ENCODE measurements at regions not wholly inside any gene's neighbourhood (a gene's known extent, or its start where the extent isn't known, plus 50 kb on each side); places are given as distances from the start of the nearest gene placed in this dataset.

- TF ChIP-seq REST (IDR thresholded peaks at IDR 0.05; ENCODE audit: insufficient read depth in 1 of 2, low read depth in 2 of 2, low read length in 2 of 2) (no peak), SIN3A (IDR thresholded peaks at IDR 0.05; ENCODE audit: borderline replicate concordance, insufficient read depth, low read length) (no peak), POLR2AphosphoS5 (IDR thresholded peaks at IDR 0.05; ENCODE audit: low read depth, low read length) (no peak), FOXP2 (optimal IDR thresholded peaks at IDR 0.05; ENCODE audit: borderline replicate concordance, extremely low read depth, extremely low read length, insufficient read depth) (no peak), TAF1 (IDR thresholded peaks at IDR 0.05; ENCODE audit: borderline replicate concordance, insufficient read depth, low read length) (no peak)
Observed at GRCh38 chr14:82667006-82667405, 1133.4 kb upstream of the SEL1L start.

- TF ChIP-seq FOXP2 (optimal IDR thresholded peaks at IDR 0.05; ENCODE audit: borderline replicate concordance, extremely low read depth, extremely low read length, insufficient read depth): no peak
- TF ChIP-seq SIN3A (IDR thresholded peaks at IDR 0.05; ENCODE audit: borderline replicate concordance, insufficient read depth, low read length): no peak
- no peak for TF ChIP-seq REST (IDR thresholded peaks at IDR 0.05; ENCODE audit: insufficient read depth in 1 of 2, low read depth in 2 of 2, low read length in 2 of 2)
- no peak for TF ChIP-seq POLR2AphosphoS5 (IDR thresholded peaks at IDR 0.05; ENCODE audit: low read depth, low read length)
- no peak for TF ChIP-seq TAF1 (IDR thresholded peaks at IDR 0.05; ENCODE audit: borderline replicate concordance, insufficient read depth, low read length)
Observed at GRCh38 chr14:82667501-82667900, 1133.8 kb upstream of the SEL1L start.

- TF ChIP-seq REST (IDR thresholded peaks at IDR 0.05; ENCODE audit: insufficient read depth in 1 of 2, low read depth in 2 of 2, low read length in 2 of 2) (no peak), SIN3A (IDR thresholded peaks at IDR 0.05; ENCODE audit: borderline replicate concordance, insufficient read depth, low read length) (no peak), FOXP2 (optimal IDR thresholded peaks at IDR 0.05; ENCODE audit: borderline replicate concordance, extremely low read depth, extremely low read length, insufficient read depth) (no peak), TAF1 (IDR thresholded peaks at IDR 0.05; ENCODE audit: borderline replicate concordance, insufficient read depth, low read length) (no peak), POLR2AphosphoS5 (IDR thresholded peaks at IDR 0.05; ENCODE audit: low read depth, low read length) (no peak)
Observed at GRCh38 chr14:82676403-82676802, 1142.8 kb upstream of the SEL1L start.

GRCh38 chr14:82689948-82690347 is 1156.3 kb upstream of the SEL1L start:
- TF ChIP-seq TAF1 (IDR thresholded peaks at IDR 0.05; ENCODE audit: borderline replicate concordance, insufficient read depth, low read length) (no peak), POLR2AphosphoS5 (IDR thresholded peaks at IDR 0.05; ENCODE audit: low read depth, low read length) (no peak), REST (IDR thresholded peaks at IDR 0.05; ENCODE audit: insufficient read depth in 1 of 2, low read depth in 2 of 2, low read length in 2 of 2) (no peak), SIN3A (IDR thresholded peaks at IDR 0.05; ENCODE audit: borderline replicate concordance, insufficient read depth, low read length) (no peak), FOXP2 (optimal IDR thresholded peaks at IDR 0.05; ENCODE audit: borderline replicate concordance, extremely low read depth, extremely low read length, insufficient read depth) (no peak)

GRCh38 chr14:82694820-82695219 is 1161.2 kb upstream of the SEL1L start:
- TF ChIP-seq FOXP2 (optimal IDR thresholded peaks at IDR 0.05; ENCODE audit: borderline replicate concordance, extremely low read depth, extremely low read length, insufficient read depth): no peak
- TF ChIP-seq REST (IDR thresholded peaks at IDR 0.05; ENCODE audit: insufficient read depth in 1 of 2, low read depth in 2 of 2, low read length in 2 of 2): no peak
- no peak for TF ChIP-seq TAF1 (IDR thresholded peaks at IDR 0.05; ENCODE audit: borderline replicate concordance, insufficient read depth, low read length)
- TF ChIP-seq SIN3A (IDR thresholded peaks at IDR 0.05; ENCODE audit: borderline replicate concordance, insufficient read depth, low read length): no peak
- no peak for TF ChIP-seq POLR2AphosphoS5 (IDR thresholded peaks at IDR 0.05; ENCODE audit: low read depth, low read length)
